Prostate gland (tissue), 2 donors: ENCODE measurements at regions not wholly inside any gene's neighbourhood (a gene's known extent, or its start where the extent isn't known, plus 50 kb on each side); places are given as distances from the start of the nearest gene placed in this dataset.

ENCODE experiments used
- CTCF ChIP-seq, 4 experiments: fragments of 200-600 bp in 2 of 4; fragments of 450-650 bp in 2 of 4; sonication (generic) in 2 of 4; IDR thresholded peaks; 1 replicate in 3 of 4; 2 replicates in 1 of 4; pipeline ENCODE4 v1.5.1; 2016 to 2019; ENCODE audit warnings: antibody characterized with exemption in 4 of 4, mild to moderate bottlenecking in 2 of 4, moderate library complexity in 2 of 4
- POLR2AphosphoS5 ChIP-seq: sonication (generic); formaldehyde crosslinking; IDR thresholded peaks from one replicate; pipeline ENCODE4 v1.6.1; 2017; ENCODE audit warnings: antibody characterized with exemption

- TF ChIP-seq CTCF (IDR thresholded peaks at IDR 0.05) (no peak), POLR2AphosphoS5 (no peak)
Observed at GRCh38 chr2:19031642-19032041, 326.8 kb downstream of the OSR1 start.
